ENCODE measurements at regions not wholly inside any gene's neighbourhood (a gene's known extent, or its start where the extent isn't known, plus 50 kb on each side); places are given as distances from the start of the nearest gene placed in this dataset.

- DNase-seq: no peak
Measured at GRCh38 chr12:64931321-64931720, 106.9 kb downstream of the TBC1D30 start.

GRCh38 chr12:64931981-64932380 lies 107.5 kb downstream of the TBC1D30 start:
- no peak for DNase-seq

GRCh38 chr12:64933791-64934190 lies 109.3 kb downstream of the TBC1D30 start:
- no peak for DNase-seq

GRCh38 chr12:64937452-64937851 lies 113.0 kb downstream of the TBC1D30 start:
- no peak for DNase-seq

- no peak for DNase-seq
Measured at GRCh38 chr12:64938179-64938578, 113.7 kb downstream of the TBC1D30 start.

- no peak for DNase-seq
Measured at GRCh38 chr12:64943686-64944085, 119.2 kb downstream of the TBC1D30 start.

- DNase-seq: no peak
Measured at GRCh38 chr12:64944966-64945365, 120.5 kb downstream of the TBC1D30 start.

GRCh38 chr12:64946132-64946829 lies 121.8 kb downstream of the TBC1D30 start:
- peak; percentile 54 for DNase-seq

GRCh38 chr12:64950711-64951298 lies 126.4 kb downstream of the TBC1D30 start:
- no peak for DNase-seq

GRCh38 chr12:64951944-64952343 lies 127.5 kb downstream of the TBC1D30 start:
- no peak for DNase-seq

GRCh38 chr12:64955746-64956145 lies 131.3 kb downstream of the TBC1D30 start:
- DNase-seq: no peak

- DNase-seq: no peak
Measured at GRCh38 chr12:64965920-64966319, 141.5 kb downstream of the TBC1D30 start.

- no peak for DNase-seq
Measured at GRCh38 chr12:64968989-64969819, 144.8 kb downstream of the TBC1D30 start.

GRCh38 chr12:64976131-64976530 lies 145.0 kb downstream of the WIF1 start:
- DNase-seq: no peak

GRCh38 chr12:64983771-64984278 lies 137.3 kb downstream of the WIF1 start:
- no peak for DNase-seq

GRCh38 chr12:64991121-64991611 lies 129.9 kb downstream of the WIF1 start:
- peak; percentile 66 for DNase-seq

- DNase-seq: peak; percentile 20
Measured at GRCh38 chr12:64992116-64992515, 129.0 kb downstream of the WIF1 start.

GRCh38 chr12:64992641-64993040 lies 128.5 kb downstream of the WIF1 start:
- peak; percentile 5 for DNase-seq

- DNase-seq: no peak
Measured at GRCh38 chr12:64993461-64993860, 127.6 kb downstream of the WIF1 start.

- DNase-seq: no peak
Measured at GRCh38 chr12:64995816-64996215, 125.3 kb downstream of the WIF1 start.

- no peak for DNase-seq
Measured at GRCh38 chr12:64997858-64998257, 123.2 kb downstream of the WIF1 start.

- no peak for DNase-seq
Measured at GRCh38 chr12:64998371-64999147, 122.5 kb downstream of the WIF1 start.

- DNase-seq: no peak
Measured at GRCh38 chr12:64999148-64999425, 122.0 kb downstream of the WIF1 start.

Data from retina (tissue), 1 donor.